AG04449 (cell line): ENCODE measurements at regions not wholly inside any gene's neighbourhood (a gene's known extent, or its start where the extent isn't known, plus 50 kb on each side); places are given as distances from the start of the nearest gene placed in this dataset.

Experiments used
- CTCF ChIA-PET: fragments of 350-600 bp; formaldehyde crosslinking; extraction: SDS; loops from one replicate; lab custom pipeline; 2021; ENCODE audit warnings: antibody characterized with exemption; lab: Yijun Ruan, JAX
- POLR2A ChIA-PET: fragments of 400-600, 350-600 bp; formaldehyde crosslinking; extraction: SDS; loops from one replicate; lab custom pipeline; 2020; ENCODE audit warnings: antibody characterized with exemption, inconsistent platforms; lab: Yijun Ruan, JAX
- DNase-seq: peaks from one replicate; pipeline ENCODE4 v3.0.0-alpha.2; 2010; ENCODE audit warnings: low read depth, low spot score
- H3K4me3 ChIP-seq: 2 replicates; pipeline ENCODE4 v1.5.1; 2011; ENCODE audit warnings: low read depth, mild to moderate bottlenecking, control low read depth, low read length
- TF ChIP-seq, protein P1 (sequence below): IDR thresholded peaks from one replicate; pipeline ENCODE4 v1.5.1; 2011; ENCODE audit warnings: mild to moderate bottlenecking, moderate library complexity, low read length, control low read depth, inconsistent platforms; ENCODE audit not compliant: insufficient read depth; ENCODE audit errors: missing control alignments

DNA sequence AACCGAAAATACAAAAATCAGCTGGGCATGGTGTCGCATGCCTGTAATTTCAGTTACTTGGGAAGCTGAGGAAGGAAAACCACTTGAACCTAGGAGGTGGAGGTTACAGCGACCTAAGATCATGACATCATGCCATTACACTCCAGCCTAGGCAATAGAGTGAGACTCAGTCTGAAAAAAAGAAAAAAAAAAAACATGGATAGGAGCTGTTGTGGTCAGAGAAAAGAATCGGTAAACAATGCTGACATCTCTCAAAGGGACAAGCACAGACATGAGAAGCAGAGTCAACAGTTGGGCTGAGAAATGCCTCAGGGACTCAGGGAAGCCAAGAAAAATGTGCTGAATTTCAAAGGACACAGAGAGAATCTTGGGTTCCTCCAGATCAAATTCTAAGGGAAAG, 236.9 kb upstream of the USP9Y start:
- ChIA-PET POLR2A (no interaction called here), CTCF (no interaction called here)
- DNase-seq: no peak
- TF ChIP-seq, protein P1, sequence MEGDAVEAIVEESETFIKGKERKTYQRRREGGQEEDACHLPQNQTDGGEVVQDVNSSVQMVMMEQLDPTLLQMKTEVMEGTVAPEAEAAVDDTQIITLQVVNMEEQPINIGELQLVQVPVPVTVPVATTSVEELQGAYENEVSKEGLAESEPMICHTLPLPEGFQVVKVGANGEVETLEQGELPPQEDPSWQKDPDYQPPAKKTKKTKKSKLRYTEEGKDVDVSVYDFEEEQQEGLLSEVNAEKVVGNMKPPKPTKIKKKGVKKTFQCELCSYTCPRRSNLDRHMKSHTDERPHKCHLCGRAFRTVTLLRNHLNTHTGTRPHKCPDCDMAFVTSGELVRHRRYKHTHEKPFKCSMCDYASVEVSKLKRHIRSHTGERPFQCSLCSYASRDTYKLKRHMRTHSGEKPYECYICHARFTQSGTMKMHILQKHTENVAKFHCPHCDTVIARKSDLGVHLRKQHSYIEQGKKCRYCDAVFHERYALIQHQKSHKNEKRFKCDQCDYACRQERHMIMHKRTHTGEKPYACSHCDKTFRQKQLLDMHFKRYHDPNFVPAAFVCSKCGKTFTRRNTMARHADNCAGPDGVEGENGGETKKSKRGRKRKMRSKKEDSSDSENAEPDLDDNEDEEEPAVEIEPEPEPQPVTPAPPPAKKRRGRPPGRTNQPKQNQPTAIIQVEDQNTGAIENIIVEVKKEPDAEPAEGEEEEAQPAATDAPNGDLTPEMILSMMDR: no peak
- no peak overlapping the region for H3K4me3 ChIP-seq

DNA sequence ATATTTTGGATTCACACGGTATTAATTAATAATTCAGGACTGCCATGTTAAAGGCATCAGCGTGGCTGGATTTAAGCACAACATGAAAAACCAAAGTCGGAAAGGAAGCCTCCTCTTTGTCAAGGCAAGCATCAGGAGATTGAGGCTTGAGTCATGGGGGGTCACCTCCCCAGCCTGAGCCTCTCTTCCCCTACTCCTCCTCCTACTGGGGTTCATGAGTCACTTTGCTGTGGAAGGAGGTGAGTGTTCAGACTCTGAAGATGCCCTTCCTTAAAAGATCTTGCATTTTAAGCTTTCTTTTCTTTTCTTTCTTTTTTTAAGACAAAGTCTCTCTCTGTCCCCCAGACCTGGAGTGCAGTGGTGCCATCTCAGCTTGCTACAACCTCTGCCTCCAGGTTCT, 235.3 kb upstream of the USP9Y start:
- TF ChIP-seq, protein P1: no peak
- ChIA-PET POLR2A (no interaction called here), CTCF (no interaction called here)
- no peak overlapping the region for H3K4me3 ChIP-seq
- no peak for DNase-seq

DNA sequence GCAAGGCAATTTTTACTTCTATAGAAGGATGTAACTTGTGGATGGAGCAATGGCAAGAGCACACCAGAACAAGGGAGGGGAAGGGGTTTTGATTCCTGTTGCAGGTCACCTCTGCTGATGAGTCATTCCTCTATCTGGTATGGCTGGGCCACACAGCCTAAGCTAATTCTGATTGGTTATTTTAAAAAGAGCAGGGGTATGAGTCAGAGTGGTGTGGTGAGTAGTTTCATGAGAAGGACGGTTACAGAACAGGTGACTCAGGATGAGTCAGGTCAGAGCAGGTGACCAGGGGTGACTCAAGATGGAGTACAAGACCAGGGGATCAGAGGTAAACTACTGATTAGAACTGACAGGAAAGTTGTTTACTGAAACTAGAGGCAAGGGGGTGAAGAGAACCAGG, 231.9 kb upstream of the USP9Y start:
- TF ChIP-seq, protein P1: no peak
- ChIA-PET CTCF (interaction anchor here (0.6 to 0.8 kb wide), 3 partner anchors 97 to 163 kb away, joined by 3 to 4 read pairs (median 3); no protein-coding TSS in a partner anchor), POLR2A (no interaction called here)
- H3K4me3 ChIP-seq: no peak overlapping the region
- DNase-seq: no peak

DNA sequence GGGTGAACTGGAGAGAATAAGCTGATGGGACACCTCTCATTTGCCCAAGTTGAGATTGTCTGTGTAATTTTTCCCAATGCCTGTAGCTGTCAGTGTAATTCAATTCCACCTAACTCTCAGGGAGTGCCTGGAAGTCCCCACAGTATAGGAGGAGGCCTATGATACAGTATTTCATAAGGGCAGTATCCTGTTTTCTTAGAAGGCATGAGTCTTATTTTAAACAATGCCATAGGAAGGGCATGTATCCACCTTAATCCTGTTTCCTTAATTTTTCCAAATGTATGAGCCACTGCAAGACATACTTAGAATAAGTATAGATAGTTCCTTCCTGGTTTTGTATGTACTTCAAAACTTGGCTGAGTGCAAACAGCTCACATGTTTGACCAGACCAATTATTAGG, 226.6 kb upstream of the USP9Y start:
- POLR2A ChIA-PET: no interaction called here
- DNase-seq: no peak
- CTCF ChIA-PET: interaction anchor here (1.4 kb wide), 1 partner anchor 146 kb away, joined by 6 read pairs; no protein-coding TSS in a partner anchor
- H3K4me3 ChIP-seq: no peak overlapping the region
- TF ChIP-seq, protein P1: no peak

DNA sequence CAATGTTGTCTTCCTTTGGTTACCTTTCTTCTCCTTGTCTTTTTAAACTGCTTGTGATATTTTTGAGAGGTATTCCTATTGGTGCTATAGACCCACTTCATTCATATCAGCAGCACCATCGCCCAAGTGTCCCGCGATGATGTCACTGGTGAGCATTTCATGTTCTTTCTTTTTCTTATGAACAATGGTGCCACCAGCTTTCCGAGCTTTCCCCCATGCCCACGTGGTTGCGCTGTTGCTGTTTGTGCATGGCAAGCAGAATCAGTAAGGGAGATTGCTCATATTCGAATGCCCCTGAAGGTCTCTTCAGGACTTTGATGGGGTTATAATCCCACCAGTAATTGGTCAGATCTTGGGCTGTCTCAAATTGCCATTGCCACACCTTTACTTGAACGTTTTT, 221.6 kb upstream of the USP9Y start:
- H3K4me3 ChIP-seq: no peak overlapping the region
- POLR2A ChIA-PET: interaction anchor here (0.6 kb wide), 1 partner anchor 155 kb away, joined by 3 read pairs; no protein-coding TSS in a partner anchor
- TF ChIP-seq, protein P1: peak; percentile 59
- DNase-seq: no peak
- CTCF ChIA-PET: interaction anchor here (0.8 to 6.2 kb wide), 7 partner anchors 11 to 331 kb away, joined by 3 to 73 read pairs (median 4); no protein-coding TSS in a partner anchor

DNA sequence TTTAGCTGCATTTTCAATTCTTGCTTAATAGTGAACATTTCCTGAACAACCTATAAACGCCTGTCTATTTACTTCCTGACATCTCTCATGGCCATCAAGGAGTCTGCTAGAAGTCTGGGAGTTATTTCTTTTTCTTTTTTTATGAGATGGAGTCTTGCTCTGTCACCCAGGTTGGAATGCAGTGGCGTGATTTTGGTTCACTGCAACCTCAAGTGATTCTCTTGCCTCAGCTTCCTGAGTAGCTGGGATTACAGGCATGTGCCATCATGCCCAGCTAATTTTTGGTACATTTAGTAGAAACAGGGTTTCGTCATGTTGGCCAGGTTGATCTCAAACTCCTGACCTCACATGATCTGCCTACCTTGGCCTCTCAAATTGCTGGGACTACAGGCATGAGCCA, 217.6 kb upstream of the USP9Y start:
- no peak overlapping the region for H3K4me3 ChIP-seq
- DNase-seq: no peak
- CTCF ChIA-PET: no interaction called here
- POLR2A ChIA-PET: no interaction called here
- TF ChIP-seq, protein P1: no peak
